ENCODE measurements at regions not wholly inside any gene's neighbourhood (a gene's known extent, or its start where the extent isn't known, plus 50 kb on each side); places are given as distances from the start of the nearest gene placed in this dataset.

DNA sequence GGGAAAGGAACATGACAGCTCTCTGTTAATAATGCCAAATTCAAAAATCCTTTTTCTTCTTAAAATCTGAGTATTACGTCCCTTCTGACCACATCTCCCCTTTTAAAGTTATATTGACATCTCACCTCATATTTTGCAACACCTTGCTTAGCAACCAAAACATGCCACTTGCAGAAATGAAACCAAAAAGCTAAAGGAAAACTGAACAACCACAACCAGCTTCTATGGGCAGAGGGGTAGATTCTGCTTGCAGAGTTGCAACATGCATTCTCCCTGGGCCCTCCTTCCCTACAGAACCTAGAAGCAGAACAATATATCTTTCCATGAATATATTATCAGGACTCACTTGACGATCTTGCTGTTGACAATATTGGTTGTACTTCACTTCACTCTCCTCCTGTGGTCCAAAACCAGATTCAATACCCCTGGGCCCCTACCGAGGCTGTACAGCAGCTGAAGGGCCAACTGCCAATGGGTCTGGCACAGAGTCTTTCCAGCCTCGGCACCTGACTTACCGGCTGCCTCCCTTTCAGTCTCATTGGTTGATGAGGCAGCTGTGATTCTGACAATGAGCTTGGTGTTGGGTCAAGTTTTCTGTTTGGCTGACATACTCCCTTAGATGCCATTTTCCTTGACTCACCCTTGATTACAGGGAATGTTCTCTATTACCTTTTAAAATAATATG is 616.6 kb downstream of the ZEB2 start:
- no peak for TF ChIP-seq ZNF274 (IDR thresholded peaks at IDR 0.05; ENCODE audit: low read depth, low read length)
- no peak overlapping the region for H3K4me3 ChIP-seq (ENCODE audit: low read length)

DNA sequence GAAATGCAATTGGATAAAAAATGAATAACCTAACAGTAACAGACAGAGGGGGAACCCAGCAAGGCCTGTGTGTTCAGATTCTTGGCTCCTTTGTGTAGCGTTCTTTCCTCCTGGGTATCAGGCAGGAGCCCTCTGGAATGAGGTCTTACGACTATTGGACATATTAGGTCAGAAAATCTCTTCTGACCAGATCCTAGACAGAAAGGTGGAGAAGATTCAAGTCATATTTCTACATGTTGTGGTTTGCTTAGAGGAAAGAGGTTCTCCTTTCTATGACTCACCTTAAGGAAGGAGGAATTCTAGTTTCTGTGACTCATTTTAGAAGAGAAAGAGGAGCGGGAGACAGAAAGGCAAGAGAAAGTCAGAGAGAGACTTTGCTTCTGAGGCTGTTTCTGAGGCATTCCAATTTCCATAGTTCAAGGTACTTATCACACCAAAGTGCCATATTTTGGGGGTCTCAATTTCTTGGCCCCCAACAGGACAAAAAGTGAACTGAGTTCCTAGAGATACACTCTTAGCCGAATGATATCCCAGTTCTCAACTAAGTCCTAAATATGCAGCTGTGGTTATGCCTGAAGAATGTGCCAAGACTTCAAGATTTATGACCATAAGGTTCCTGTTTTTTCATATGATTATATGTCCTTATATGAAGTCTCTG is 618.6 kb downstream of the ZEB2 start:
- H3K4me3 ChIP-seq (ENCODE audit: low read length), result no peak overlapping the region
- TF ChIP-seq ZNF274 (IDR thresholded peaks at IDR 0.05; ENCODE audit: low read depth, low read length), result no peak

DNA sequence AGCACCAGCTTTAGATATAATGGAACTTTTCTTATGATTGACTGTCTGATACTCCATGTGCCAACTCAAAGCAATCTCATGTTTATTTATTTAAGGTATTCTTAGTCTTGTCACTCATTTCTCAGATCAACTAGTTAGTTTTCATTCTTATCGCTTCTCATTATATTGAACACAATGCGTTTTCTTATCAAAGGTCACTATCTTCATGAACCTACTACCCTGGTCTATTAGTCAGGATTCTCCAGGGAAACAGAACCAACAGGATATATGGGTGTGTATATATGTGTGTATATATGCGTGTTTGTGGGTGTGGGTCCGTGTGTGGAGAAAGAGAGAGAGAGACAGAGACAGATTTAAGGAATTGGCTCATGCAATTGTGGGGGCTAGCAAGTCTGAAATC is 619.9 kb downstream of the ZEB2 start:
- no peak for TF ChIP-seq ZNF274 (IDR thresholded peaks at IDR 0.05; ENCODE audit: low read depth, low read length)
- H3K4me3 ChIP-seq (ENCODE audit: low read length), result no peak overlapping the region

DNA sequence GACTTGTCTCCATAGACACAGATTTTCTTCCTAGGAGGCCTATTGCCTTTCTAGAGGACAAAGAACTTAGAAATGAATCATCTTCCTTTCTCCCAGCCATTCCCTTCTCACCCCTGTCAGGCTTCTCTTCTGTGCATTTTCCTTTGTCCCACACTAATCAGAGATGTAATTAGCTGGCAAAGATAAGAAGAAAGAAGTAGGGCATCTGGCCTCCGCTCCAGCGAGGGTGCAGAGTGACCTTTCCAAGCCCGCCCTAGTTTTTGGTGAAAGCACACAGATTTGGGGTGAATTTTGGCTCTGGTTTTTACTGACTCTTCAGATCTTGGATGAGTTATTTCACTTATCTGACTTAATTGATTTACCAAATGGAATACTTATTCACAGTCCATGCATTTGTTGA is 626.5 kb downstream of the ZEB2 start:
- no peak overlapping the region for H3K4me3 ChIP-seq (ENCODE audit: low read length)
- TF ChIP-seq ZNF274 (IDR thresholded peaks at IDR 0.05; ENCODE audit: low read depth, low read length), result no peak

DNA sequence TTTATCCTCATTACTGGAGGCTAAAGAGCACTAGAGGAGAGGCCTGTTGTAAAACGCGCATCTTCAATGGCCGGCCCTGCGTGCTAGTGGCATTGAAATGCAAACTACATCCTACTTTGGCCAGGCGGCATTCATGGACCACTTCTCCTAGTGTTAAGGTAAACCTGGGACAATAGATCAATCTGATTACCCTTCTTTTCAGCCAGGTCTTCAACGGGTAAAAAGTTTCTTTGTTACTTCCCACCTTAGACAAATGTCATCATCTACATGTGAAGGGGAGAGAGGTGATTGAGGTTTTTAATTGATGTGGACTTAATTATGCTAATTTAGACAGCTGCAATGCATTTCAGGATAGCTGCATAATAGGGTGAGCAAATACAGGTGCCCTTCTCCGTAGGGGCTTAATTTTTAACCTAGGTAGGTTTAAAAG is 628.0 kb downstream of the ZEB2 start:
- no peak overlapping the region for H3K4me3 ChIP-seq (ENCODE audit: low read length)
- TF ChIP-seq ZNF274 (IDR thresholded peaks at IDR 0.05; ENCODE audit: low read depth, low read length), result no peak

DNA sequence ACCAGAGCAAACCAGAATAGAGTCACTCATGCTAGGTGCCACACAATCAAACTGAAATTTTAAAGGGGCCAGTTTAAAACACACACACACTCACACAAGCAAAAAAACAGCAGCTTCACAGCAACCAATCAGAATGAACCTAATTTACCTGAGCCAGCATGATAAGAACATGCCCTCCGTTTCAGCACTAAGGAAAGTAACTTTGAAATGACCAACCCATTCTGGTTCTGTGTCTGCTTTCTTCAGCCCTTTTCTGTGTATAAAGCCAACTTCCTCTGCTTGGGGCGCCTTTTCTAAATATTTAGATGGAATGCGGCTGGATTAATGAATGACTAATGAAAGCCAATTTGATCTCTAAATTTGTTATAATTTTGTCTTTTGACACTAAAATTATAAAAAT is 629.1 kb downstream of the ZEB2 start:
- no peak for TF ChIP-seq ZNF274 (IDR thresholded peaks at IDR 0.05; ENCODE audit: low read depth, low read length)
- H3K4me3 ChIP-seq (ENCODE audit: low read length), result no peak overlapping the region

DNA sequence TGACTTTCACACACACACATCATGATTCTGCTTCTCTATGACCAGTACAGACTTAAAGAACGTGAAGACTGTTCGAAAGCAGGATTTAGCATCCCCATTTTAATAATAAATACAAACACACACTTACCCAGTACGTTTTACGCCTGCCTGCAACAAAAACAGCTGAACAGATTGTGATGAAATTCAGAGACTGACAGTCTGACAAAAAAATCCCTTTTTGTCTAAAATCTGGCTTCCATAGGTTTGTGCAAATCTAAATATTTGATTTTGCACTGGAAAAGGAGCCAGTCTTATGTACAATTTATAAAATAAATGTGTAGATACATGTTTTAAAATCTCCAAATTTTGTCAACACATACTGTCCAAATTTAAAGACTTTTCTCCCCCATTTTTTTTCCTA is 630.7 kb downstream of the ZEB2 start:
- H3K4me3 ChIP-seq (ENCODE audit: low read length), result no peak overlapping the region
- no peak for TF ChIP-seq ZNF274 (IDR thresholded peaks at IDR 0.05; ENCODE audit: low read depth, low read length)

DNA sequence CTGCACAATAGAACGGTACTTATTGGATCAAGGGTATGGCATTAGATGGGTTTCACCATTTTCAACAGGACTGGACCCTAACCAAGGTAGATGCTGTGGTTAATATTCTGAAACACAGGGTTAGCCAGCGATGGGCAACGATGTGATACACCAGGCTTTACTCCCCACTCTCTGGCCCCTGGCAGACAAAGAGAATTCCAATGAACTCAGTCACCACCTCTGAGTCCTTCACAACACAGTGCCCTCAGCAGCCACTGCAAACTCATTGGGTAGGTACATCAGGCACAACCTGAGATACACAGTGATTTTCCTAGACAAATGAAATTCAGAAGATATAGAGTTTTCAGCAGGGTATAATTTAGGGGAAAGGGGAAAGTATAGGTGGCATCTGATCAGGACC is 634.5 kb downstream of the ZEB2 start:
- no peak for TF ChIP-seq ZNF274 (IDR thresholded peaks at IDR 0.05; ENCODE audit: low read depth, low read length)
- no peak overlapping the region for H3K4me3 ChIP-seq (ENCODE audit: low read length)

DNA sequence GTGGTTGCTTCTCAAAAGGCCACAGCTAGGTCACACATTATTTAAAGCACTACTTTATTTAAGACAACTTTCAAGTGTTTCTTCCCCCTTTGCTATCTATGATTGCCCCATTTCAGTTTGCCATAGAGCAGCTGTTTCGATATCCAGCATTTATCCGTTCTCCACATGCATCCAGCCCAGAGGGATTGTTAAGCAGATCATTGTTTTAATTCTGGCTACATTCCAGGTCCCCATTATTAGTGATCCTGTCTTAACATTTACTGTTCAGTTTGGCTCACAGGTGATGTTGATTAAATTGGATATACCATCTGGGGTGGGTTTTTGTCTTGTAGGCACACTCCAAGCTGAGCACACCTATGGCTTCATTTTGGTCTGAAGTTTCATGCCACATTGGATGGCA is 638.7 kb downstream of the ZEB2 start:
- no peak overlapping the region for H3K4me3 ChIP-seq (ENCODE audit: low read length)
- no peak for TF ChIP-seq ZNF274 (IDR thresholded peaks at IDR 0.05; ENCODE audit: low read depth, low read length)

DNA sequence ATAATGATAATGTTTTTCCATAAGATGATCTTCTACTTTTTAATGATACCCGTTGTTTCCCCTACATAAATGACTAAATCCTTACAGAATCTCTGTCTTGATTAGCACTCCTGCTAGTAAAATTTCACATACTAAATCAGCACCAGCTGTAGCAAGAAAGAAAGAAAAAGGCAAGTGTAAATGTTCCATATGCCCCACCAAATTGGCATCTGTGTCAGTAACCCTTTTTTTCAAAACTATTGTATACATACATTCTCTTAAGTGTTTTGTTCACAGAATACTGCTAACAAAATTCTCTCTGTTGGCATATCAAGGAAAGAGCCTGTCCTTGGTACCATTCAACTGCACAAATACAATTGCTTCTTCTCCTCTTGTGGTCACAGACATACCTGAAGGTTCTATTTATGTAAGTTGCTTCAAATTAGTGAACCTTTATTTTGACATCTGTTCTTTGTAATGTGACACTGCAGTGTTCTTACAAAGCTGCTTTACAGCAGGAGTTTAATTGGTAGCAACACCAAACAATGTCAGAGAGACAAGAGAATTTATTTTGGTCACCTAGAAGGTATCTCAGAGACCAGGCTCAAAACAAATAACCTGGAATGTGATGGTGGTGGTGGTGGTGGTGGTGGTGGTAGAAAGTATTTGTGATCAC is 641.9 kb downstream of the ZEB2 start:
- no peak overlapping the region for H3K4me3 ChIP-seq (ENCODE audit: low read length)
- TF ChIP-seq ZNF274 (IDR thresholded peaks at IDR 0.05; ENCODE audit: low read depth, low read length), result no peak

DNA sequence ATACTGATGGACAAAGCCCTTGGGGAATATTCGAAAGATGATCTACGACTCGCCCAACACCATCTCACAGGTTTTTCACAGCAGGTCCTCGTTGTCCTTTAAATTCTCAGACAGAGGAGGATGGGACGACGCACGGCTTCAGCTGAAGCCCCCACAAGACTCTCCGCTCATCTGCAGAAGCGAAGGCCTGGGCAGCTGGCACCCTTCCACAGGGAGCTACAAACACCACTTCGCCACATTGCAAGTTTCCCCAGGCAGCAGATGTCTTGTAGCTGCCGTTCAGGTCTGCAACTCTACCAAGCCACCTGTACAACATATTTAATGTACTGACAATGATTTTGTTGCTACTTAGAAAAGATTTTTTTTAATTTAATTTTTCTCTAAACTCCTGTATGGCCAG is 642.9 kb downstream of the ZEB2 start:
- TF ChIP-seq ZNF274 (IDR thresholded peaks at IDR 0.05; ENCODE audit: low read depth, low read length), result no peak
- H3K4me3 ChIP-seq (ENCODE audit: low read length), result no peak overlapping the region

DNA sequence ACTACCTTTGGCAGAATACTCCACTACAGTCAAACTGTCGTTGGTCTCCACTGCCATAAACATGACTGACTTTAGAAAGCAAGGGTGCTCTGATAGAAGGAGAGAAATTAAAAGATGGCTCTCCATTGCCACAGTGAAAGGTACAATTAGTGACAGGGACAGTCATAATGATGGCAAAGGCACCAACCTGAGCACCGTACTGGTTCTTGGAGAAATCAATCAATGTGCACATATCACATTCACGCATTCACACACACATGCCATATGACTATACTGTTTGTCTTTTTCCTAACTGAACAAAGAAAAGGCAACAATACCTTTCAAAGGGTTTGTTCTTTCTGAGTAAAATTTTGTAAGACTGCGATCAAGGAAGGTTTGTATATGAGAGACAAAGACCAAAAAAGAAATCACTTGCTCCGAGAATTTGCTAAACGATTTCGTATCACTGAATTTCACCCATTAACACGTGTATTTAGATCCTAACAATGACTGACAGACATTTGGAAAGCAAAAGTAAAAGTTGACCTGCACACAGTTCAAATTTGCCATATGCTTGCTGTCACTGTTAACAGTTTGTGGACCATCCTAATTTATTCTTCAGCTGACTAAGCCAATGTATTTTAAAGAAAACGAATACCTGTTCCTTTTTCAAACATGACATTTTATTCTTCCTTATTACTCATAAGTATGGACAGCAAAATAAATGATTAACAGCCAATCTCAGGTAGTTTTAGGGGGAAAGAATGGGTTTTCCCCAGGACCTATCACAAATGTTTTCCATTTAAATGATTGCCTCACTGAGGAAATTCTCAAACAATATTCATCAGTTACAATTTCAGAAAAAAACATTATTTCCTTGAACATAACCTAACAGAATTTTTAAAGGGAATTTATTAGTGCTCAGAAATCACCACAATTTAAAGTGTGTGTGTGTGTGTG is 644.4 kb downstream of the ZEB2 start:
- no peak overlapping the region for H3K4me3 ChIP-seq (ENCODE audit: low read length)
- TF ChIP-seq ZNF274 (IDR thresholded peaks at IDR 0.05; ENCODE audit: low read depth, low read length), result no peak

DNA sequence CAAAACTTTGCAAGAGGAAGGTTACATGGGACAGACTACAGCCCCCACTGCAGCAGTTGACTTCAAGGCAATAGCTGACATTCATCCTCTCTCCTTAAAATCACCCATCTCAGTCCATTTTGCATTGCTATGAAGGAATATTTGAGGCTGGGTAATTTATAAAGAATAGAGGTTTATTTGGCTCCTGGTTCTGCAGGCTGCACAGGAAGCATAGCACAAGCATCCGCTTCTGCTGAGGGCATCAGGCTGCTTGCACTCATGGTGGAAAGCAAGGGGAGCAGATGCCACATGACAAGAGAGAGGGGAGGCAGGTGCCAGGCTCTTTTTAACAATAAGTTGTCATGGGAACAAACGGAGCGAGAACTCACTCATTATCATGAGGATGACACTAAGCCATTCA is 646.0 kb downstream of the ZEB2 start:
- no peak for TF ChIP-seq ZNF274 (IDR thresholded peaks at IDR 0.05; ENCODE audit: low read depth, low read length)
- H3K4me3 ChIP-seq (ENCODE audit: low read length), result no peak overlapping the region

DNA sequence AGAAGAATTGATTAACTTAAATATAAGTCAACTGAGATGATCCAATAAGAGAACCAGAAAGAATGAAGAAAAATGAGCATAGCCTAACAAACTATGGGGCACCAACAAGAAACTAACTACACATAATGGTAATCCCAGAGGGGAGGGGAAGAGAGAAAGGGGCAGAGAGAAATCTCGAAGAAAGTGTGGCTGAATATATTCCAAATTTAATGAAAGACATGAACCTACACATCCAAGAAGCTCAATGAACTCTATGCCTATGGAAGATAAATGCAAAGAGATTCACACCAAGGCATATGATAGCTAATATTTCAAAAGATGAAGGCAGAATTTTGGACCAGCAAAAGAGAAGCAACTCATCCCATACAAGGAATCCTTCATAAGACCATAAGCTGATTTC is 649.2 kb downstream of the ZEB2 start:
- no peak for TF ChIP-seq ZNF274 (IDR thresholded peaks at IDR 0.05; ENCODE audit: low read depth, low read length)
- H3K4me3 ChIP-seq (ENCODE audit: low read length), result no peak overlapping the region

Measured in GM08714 (cell line).